ENCODE measurements at regions not wholly inside any gene's neighbourhood (a gene's known extent, or its start where the extent isn't known, plus 50 kb on each side); places are given as distances from the start of the nearest gene placed in this dataset.

DNA sequence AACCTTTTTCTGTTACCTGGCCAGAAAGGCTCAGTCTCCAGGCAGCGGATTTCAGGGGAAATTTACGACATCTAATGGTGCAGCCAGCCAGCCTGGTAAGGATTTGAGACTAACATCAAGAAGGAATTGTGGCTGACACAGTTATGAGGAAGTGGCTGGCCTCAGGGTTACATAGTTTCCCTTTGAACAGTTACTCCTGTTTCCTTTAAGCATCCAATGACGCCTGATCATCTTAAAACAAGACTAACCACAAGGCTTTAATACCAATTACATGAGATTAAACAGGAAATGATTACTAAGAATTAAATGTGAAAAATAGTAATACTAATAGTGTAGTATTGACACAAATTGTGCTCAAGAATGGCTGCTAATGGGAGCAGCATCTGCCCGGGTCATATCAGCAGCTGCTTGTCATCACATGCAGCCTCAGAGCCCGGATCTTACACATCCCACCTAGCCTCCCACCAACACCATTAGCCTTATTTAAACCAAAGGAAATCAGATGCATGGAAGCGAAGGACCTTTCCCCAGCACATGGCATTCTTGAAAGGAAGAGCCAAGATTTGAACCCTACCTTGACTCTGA is 431.8 kb downstream of the PMP22 start:
- peaks cover 6% of the 10 kb centered on the region for H3K4me1 Mint-ChIP-seq (ENCODE audit: low read depth)
- H3K27me3 Mint-ChIP-seq: no peaks in the 10 kb centered on the region
- no peaks in the 10 kb centered on the region for H3K36me3 Mint-ChIP-seq (ENCODE audit: low read depth)
- H3K9me3 Mint-ChIP-seq: no peaks in the 10 kb centered on the region
- H3K27ac Mint-ChIP-seq: no peak overlapping the region
- no peak overlapping the region for H3K4me3 Mint-ChIP-seq

DNA sequence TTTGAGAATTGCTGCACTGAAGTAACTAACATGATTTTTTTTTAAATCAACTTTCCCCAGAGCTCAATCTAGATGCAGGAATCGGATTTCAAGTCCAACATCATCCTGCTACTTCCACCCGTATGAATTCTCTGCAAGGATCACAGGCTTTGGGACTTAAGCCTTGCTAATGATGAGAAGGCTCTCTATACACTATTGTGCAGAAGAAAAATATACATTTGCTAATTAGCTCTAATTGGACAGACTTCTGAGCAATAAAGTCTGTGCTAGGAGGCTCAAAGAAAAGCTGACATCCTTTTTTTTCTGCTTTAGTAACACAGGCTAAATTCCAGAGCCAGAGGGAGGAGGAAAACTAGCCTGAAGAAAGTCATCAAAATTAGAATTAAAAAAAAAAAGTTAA is 433.6 kb downstream of the PMP22 start:
- no peaks in the 10 kb centered on the region for H3K36me3 Mint-ChIP-seq (ENCODE audit: low read depth)
- H3K27ac Mint-ChIP-seq: no peak overlapping the region
- no peaks in the 10 kb centered on the region for H3K9me3 Mint-ChIP-seq
- peaks cover 6% of the 10 kb centered on the region for H3K4me1 Mint-ChIP-seq (ENCODE audit: low read depth)
- H3K4me3 Mint-ChIP-seq: no peak overlapping the region
- H3K27me3 Mint-ChIP-seq: no peaks in the 10 kb centered on the region

DNA sequence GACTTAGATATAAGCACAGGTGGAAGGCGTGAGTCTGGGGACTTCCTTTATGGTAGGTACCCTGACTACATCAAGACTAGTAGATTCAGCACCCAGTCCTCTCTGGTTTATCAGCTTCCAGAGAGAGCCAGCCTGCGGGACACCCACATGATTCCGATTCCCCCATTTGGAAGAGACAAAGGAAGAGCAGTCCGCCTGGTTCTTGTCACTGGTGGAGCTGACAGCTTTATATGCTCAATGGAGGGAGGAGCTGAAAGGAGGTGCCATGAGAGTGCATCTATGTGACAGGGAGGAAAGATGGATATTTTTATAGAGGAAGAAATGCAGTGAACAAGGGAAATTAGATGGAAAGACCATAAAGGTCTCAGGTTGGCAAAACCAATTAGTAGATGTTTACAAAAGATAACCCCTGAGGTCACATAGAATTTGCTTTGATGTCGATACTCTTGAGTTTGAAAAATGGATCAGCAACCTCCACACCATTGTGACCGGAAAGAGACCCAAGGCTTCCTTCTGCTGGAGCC is 437.7 kb downstream of the PMP22 start:
- Mint-ChIP-seq H3K4me3 (no peak overlapping the region), H3K27me3 (no peaks in the 10 kb centered on the region)

DNA sequence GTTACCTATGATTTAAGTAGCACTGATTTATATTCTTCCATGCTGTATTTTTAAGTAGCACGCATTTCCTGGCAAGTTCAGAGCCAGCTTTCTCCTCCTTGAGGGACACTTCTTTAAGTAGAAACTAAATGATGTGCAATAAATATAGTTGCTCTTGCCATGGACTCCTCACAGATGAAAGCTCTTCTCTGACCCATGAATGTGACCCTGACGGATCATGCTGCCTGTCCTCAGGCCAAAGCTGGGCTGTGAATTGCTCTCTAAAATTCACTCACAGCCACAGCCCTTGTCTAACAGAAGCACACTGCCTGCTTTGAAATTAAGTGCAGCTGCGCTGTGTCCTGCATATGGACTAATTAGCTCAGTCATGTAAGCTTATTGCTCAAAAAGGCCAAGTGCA is 438.8 kb downstream of the PMP22 start:
- Mint-ChIP-seq H3K4me1 (ENCODE audit: low read depth) (no peaks in the 10 kb centered on the region), H3K36me3 (ENCODE audit: low read depth) (no peaks in the 10 kb centered on the region), H3K27ac (no peak overlapping the region), H3K9me3 (peaks cover 16% of the 10 kb centered on the region), H3K27me3 (no peaks in the 10 kb centered on the region), H3K4me3 (no peak overlapping the region)

More for the DNA sequence above, 437.7 kb downstream of the PMP22 start:
- H3K27ac Mint-ChIP-seq: no peak overlapping the region
- no peaks in the 10 kb centered on the region for H3K36me3 Mint-ChIP-seq (ENCODE audit: low read depth)
- peaks cover 16% of the 10 kb centered on the region for H3K9me3 Mint-ChIP-seq
- H3K4me1 Mint-ChIP-seq (ENCODE audit: low read depth): no peaks in the 10 kb centered on the region

DNA sequence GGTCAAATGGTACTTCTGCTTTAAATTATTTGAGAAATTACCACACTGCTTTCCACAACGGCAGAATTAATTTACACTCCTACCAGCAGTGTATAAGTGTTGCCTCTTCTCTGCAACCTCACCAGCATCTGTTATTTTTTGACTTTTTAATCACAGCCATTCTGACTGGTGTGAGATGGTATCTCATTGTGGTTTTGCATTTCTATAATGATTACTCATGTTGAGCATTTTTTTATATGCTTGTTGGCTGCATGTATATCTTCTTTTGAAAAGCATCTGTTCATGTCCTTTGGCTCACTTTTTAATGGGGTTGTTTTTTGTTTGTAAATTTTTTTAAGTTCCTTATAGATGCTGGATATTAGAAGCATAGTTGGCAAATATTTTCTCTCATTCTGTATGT is 446.7 kb downstream of the PMP22 start:
- no peak overlapping the region for H3K4me3 Mint-ChIP-seq
- H3K4me1 Mint-ChIP-seq (ENCODE audit: low read depth): no peaks in the 10 kb centered on the region

DNA sequence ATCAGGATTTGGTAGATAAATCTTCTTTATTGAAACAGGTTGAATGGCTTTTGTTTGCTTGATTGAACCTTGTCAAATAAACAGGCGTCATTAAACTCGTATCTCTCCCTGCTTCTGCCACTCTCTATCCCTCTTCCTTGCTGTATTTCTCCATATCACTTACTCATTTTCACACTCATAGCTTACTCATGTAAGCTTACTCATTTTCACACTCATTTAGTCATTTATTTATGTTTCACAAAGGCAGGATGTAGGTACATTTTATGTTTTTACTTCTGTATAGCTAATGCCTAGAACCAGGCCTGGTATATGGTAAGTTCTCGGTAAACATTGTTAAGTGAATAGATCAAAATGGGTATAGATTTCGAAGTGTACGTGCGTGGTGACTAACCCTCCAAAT is 450.0 kb downstream of the PMP22 start:
- H3K4me1 Mint-ChIP-seq (ENCODE audit: low read depth): no peaks in the 10 kb centered on the region
- H3K9me3 Mint-ChIP-seq: no peaks in the 10 kb centered on the region
- no peaks in the 10 kb centered on the region for H3K36me3 Mint-ChIP-seq (ENCODE audit: low read depth)
- H3K4me3 Mint-ChIP-seq: no peak overlapping the region
- peaks cover 3% of the 10 kb centered on the region for H3K27me3 Mint-ChIP-seq
- H3K27ac Mint-ChIP-seq: no peak overlapping the region

More for the DNA sequence above, 446.7 kb downstream of the PMP22 start:
- Mint-ChIP-seq H3K27me3 (peaks cover 3% of the 10 kb centered on the region), H3K36me3 (ENCODE audit: low read depth) (no peaks in the 10 kb centered on the region), H3K27ac (no peak overlapping the region), H3K9me3 (no peaks in the 10 kb centered on the region)

DNA sequence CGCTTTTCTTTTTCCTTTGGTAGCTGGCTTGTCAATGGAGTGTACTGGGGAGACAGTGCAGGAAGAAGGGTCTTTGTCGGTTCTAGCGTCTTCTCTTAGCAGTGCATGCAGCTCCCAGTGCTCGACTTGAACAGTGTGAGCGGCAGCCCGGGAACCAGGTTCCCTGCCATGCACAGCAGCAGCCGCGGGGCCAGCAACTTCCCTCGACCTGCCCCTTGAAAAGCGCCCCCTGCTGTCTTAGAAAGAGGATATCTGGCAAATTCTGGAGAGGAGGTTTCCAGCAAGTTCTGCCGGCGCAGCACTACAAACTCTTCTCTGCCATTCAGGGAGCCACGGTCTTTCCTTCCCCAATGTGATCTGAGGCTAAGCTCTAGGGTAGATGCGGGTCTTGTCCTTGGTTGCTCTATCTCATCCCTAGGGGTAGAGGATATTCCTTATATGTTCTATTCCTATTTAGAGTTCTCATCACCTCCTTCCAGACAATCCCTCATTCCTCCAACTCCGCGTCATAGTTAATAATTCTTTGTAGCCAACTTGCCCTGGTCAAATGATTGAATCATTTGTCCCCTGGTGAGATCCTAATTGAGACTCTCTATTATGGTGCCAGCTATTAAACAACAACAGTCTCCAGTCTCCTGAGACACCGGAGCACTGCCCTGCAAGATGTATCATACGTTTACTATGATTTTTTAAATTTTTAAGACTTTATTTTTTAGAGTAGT is 451.3 kb downstream of the PMP22 start:
- H3K27ac Mint-ChIP-seq: no peak overlapping the region
- no peaks in the 10 kb centered on the region for H3K36me3 Mint-ChIP-seq (ENCODE audit: low read depth)
- no peaks in the 10 kb centered on the region for H3K4me1 Mint-ChIP-seq (ENCODE audit: low read depth)
- peaks cover 3% of the 10 kb centered on the region for H3K27me3 Mint-ChIP-seq
- no peaks in the 10 kb centered on the region for H3K9me3 Mint-ChIP-seq
- no peak overlapping the region for H3K4me3 Mint-ChIP-seq

DNA sequence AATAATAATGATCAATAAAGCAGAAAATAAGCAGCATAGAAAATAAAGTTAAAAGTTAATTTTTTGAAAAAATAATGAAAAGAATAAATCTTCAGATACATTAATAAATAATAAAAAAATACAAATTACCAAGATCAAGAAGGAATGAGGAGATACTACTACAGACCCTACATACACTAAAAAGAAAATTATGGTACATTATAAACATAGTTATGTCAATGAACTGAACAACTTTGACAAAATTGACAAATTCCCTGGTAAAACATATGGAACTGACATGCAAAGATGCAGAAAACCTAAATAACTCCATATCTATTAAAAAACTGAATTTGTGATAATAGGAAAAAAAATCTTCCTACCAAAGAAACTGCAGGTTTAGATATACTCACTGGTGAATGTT is 456.7 kb downstream of the PMP22 start:
- peaks cover 6% of the 10 kb centered on the region for H3K27me3 Mint-ChIP-seq
- H3K27ac Mint-ChIP-seq: no peak overlapping the region
- H3K4me3 Mint-ChIP-seq: no peak overlapping the region
- H3K4me1 Mint-ChIP-seq (ENCODE audit: low read depth): no peaks in the 10 kb centered on the region
- H3K36me3 Mint-ChIP-seq (ENCODE audit: low read depth): no peaks in the 10 kb centered on the region
- peaks cover 5% of the 10 kb centered on the region for H3K9me3 Mint-ChIP-seq

DNA sequence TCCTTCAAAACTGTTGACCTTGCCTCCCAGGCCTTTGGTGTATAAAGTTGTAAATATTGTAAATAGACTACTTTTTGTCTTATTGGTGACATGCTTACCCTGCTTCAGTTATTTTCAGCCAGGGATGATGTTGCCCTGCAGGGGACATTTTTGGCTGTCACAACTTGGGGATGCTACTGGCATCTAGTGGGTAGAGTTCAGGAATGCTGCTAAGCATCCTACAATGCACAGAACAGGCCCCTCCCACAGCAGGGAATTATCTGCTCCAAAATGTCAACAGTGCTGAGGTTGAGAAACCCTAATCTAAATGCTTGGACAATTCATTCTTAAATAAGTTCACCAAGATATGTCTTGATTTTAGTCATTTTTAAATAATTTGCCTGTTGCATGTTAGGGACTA is 459.8 kb downstream of the PMP22 start:
- Mint-ChIP-seq H3K4me1 (ENCODE audit: low read depth) (no peaks in the 10 kb centered on the region), H3K27me3 (peaks cover 10% of the 10 kb centered on the region), H3K36me3 (ENCODE audit: low read depth) (no peaks in the 10 kb centered on the region), H3K9me3 (peaks cover 5% of the 10 kb centered on the region), H3K4me3 (no peak overlapping the region), H3K27ac (no peak overlapping the region)

DNA sequence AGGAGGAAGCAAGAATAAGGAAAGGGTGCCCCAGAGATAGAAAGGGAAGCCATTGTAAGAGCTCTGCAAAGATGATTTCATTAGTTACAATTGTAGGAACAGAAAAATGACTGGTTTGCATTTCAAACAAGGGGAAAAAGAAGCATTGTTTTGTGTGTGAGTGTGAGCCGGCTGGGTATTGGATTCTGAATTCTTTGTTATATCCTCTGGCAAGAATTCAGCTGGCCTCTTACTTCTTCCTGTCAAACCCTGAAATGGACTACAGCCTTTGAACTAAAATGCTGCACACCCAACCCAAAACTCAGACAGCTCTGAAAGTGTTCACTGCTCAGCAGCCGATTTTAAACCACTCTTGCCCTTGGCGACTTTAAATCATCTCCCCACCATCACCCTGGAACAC is 461.3 kb downstream of the PMP22 start:
- H3K4me3 Mint-ChIP-seq: no peak overlapping the region
- H3K36me3 Mint-ChIP-seq (ENCODE audit: low read depth): no peaks in the 10 kb centered on the region
- H3K27ac Mint-ChIP-seq: no peak overlapping the region
- no peaks in the 10 kb centered on the region for H3K4me1 Mint-ChIP-seq (ENCODE audit: low read depth)
- peaks cover 16% of the 10 kb centered on the region for H3K27me3 Mint-ChIP-seq
- H3K9me3 Mint-ChIP-seq: peaks cover 8% of the 10 kb centered on the region

DNA sequence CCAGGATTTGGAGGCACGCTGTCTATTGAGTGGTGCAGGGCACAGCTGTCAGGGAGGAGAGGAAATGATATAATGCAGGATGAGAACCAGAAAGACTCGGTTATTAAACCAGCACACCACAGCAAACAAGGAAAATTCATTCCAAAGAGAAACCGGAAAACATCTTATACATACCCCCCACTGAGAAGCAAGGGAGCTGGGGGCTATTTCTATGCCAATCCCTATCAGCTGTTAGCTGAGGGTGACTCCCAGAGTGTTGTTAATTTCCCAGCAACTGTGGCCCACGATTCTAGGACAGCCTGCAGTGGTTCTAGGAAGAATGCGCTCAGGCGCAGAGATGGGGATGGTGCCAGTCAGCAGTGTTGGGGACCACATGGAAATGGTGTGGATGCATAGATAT is 467.3 kb downstream of the PMP22 start:
- H3K4me1 Mint-ChIP-seq (ENCODE audit: low read depth): no peaks in the 10 kb centered on the region
- H3K27ac Mint-ChIP-seq: no peak overlapping the region

DNA sequence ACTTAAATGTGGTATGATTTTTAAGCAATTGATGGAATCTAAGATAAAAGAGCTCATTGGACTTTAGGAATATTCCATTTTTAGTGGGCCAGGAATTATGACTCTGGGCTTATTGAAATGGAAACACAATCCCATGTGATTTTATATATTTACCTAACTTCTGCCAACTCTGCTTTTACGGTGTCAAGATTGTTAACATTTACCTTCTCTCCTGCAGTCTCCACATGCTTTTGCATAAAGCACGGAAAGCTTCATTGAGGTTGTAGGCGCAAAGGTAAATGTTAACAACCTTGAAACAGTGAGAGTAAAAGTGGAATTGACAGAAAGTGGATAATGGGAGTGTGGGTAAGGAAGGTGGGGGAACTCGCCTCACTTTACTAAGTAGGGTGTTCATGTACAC is 468.1 kb downstream of the PMP22 start:
- peaks cover 21% of the 10 kb centered on the region for H3K27me3 Mint-ChIP-seq

More for the DNA sequence above, 467.3 kb downstream of the PMP22 start:
- Mint-ChIP-seq H3K4me3 (no peak overlapping the region), H3K9me3 (peaks cover 3% of the 10 kb centered on the region), H3K36me3 (ENCODE audit: low read depth) (no peaks in the 10 kb centered on the region), H3K27me3 (peaks cover 19% of the 10 kb centered on the region)

DNA sequence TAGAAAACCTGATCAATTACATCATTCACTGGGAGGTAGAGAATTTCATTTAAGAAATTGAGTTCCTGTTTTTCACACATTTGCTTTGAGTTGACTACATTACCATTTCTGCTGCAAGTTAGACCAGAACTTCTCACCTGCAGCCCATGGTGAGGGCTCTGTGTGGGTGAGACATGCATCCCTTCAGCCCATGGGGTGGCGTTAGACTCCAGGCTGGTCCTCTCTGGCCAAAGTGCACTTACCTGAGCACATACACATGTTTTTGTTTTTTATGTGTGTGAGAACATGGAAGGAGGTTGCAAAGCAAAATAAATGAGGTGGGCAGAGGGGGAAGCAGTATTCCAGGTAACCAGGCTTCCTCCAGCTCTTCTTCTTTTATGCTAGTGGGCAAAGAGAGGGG is 470.2 kb downstream of the PMP22 start:
- Mint-ChIP-seq H3K9me3 (peaks cover 3% of the 10 kb centered on the region), H3K27ac (no peak overlapping the region), H3K4me3 (no peak overlapping the region), H3K36me3 (ENCODE audit: low read depth) (no peaks in the 10 kb centered on the region), H3K27me3 (peaks cover 20% of the 10 kb centered on the region), H3K4me1 (ENCODE audit: low read depth) (no peaks in the 10 kb centered on the region)

More for the DNA sequence above, 468.1 kb downstream of the PMP22 start:
- Mint-ChIP-seq H3K4me1 (ENCODE audit: low read depth) (no peaks in the 10 kb centered on the region), H3K4me3 (no peak overlapping the region), H3K27ac (no peak overlapping the region), H3K9me3 (peaks cover 3% of the 10 kb centered on the region), H3K36me3 (ENCODE audit: low read depth) (no peaks in the 10 kb centered on the region)

DNA sequence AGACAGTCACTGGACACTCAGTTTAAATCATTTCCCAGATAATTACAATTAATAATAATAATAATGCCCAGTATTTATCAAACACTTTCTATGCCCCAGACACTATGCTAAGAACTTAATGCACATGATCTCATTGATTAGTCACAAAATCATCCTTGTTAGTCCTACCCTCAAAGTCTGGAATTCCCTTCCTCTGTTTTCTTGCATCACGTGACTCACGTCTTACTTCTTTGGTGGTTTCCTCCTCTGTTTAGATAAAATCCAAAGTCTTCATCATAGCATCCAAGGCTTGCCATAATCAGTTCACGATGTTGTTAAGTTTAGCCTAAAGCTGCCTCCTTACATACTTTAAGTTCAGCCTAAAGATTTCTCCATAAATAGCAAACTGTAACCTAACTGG is 471.9 kb downstream of the PMP22 start:
- Mint-ChIP-seq H3K4me1 (ENCODE audit: low read depth) (no peaks in the 10 kb centered on the region), H3K4me3 (no peak overlapping the region), H3K27ac (no peak overlapping the region), H3K27me3 (peaks cover 20% of the 10 kb centered on the region), H3K36me3 (ENCODE audit: low read depth) (no peaks in the 10 kb centered on the region), H3K9me3 (no peaks in the 10 kb centered on the region)

DNA sequence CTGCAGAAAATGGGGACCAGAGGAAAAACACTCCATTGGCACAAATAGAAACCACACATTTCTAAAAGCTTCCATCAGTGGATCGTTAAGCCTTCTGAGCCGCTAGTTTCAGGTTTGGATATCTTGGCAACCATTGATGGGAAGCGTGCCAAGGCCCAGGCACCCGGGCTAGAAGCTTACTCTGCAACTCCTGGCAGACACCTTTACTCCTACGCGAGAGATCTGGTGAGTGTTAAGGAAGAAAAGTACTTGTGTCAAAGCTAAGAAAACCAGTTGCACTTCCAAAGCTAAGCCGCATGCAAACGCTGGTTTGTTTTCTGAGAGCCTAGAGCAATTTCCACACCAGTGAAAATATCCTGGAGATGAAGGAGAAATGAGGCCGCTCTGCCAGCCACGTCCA is 472.4 kb downstream of the PMP22 start:
- no peaks in the 10 kb centered on the region for H3K9me3 Mint-ChIP-seq
- no peaks in the 10 kb centered on the region for H3K36me3 Mint-ChIP-seq (ENCODE audit: low read depth)
- peaks cover 20% of the 10 kb centered on the region for H3K27me3 Mint-ChIP-seq
- no peak overlapping the region for H3K4me3 Mint-ChIP-seq
- H3K27ac Mint-ChIP-seq: no peak overlapping the region
- H3K4me1 Mint-ChIP-seq (ENCODE audit: low read depth): no peaks in the 10 kb centered on the region

DNA sequence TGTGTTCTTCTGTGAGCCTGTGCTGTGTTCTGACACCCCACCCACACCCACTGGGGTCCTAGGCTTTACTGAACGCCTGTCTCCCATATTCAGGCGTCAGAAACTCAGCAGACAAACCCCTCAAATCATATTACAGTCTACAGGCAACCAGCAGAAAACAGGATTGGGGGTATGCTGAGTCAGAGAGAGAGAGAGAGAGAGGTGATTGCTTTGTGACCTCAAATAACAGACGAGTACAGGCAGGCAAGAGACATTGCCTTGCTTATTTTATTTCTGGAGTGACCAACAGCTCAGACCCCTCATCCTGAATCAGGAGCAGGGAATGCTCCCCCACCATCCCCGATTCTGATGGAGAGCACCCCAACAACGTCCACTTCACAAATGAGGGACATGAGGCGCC is 473.9 kb downstream of the PMP22 start:
- Mint-ChIP-seq H3K27ac (no peak overlapping the region), H3K4me3 (no peak overlapping the region), H3K27me3 (peaks cover 21% of the 10 kb centered on the region), H3K9me3 (no peaks in the 10 kb centered on the region), H3K36me3 (ENCODE audit: low read depth) (no peaks in the 10 kb centered on the region), H3K4me1 (ENCODE audit: low read depth) (no peaks in the 10 kb centered on the region)
